ENCODE measurements at regions not wholly inside any gene's neighbourhood (a gene's known extent, or its start where the extent isn't known, plus 50 kb on each side); places are given as distances from the start of the nearest gene placed in this dataset.

- TF ChIP-seq CTCF (conservative IDR thresholded peaks at IDR 0.05; ENCODE audit: low read depth, low read length) (no peak), EZH2phosphoT487 (IDR thresholded peaks at IDR 0.05; ENCODE audit: borderline replicate concordance, low read length) (no peak), EZH2 (IDR thresholded peaks at IDR 0.05; ENCODE audit: low read length, unreplicated experiment) (no peak)
- Histone ChIP-seq H3K4me1 (ENCODE audit: insufficient read depth, low read length) (peaks cover 27% of the 10 kb centered on the region), H3K36me3 (ENCODE audit: low read depth, low read length) (no peaks in the 10 kb centered on the region), H3K79me2 (ENCODE audit: low read length) (no peaks in the 10 kb centered on the region), H3K9me2 (replicated peaks; ENCODE audit: low read length) (no peaks in the 10 kb centered on the region), H4K20me1 (ENCODE audit: low read length) (no peaks in the 10 kb centered on the region), H3K27ac (ENCODE audit: low read length) (no peak overlapping the region), H3K9me3 (ENCODE audit: low read length) (no peaks in the 10 kb centered on the region), H3K27me3 (ENCODE audit: low read length) (no peaks in the 10 kb centered on the region), H3K4me3 (ENCODE audit: low read length) (no peak overlapping the region), H3F3A (ENCODE audit: low read length, unreplicated experiment) (no peaks in the 10 kb centered on the region), H3K4me2 (ENCODE audit: low read length) (no peak overlapping the region), H2AFZ (ENCODE audit: low read length) (no peak overlapping the region), H3K9ac (ENCODE audit: low read length) (no peak overlapping the region)
- no TSS peak for BruUV-seq (replicated peaks)
- CTCF ChIA-PET, result interaction anchor here (0.6 kb wide), 1 partner anchor 79 kb away, joined by 4 read pairs; no protein-coding TSS in a partner anchor
- POLR2A ChIA-PET (ENCODE audit: unreplicated experiment), result no interaction called here
- DNase-seq (no peak), ATAC-seq (no peak)
- intact Hi-C loops (cut with micrococcal nuclease), result no loop called here
These were observed 158.5 kb upstream of the HMGA2 start for GRCh38 chr12:65665817-65666216.

- CTCF ChIA-PET, result no interaction called here
These were observed 157.4 kb upstream of the HMGA2 start for GRCh38 chr12:65666876-65667275.

GRCh38 chr12:65667932-65668331 lies 156.4 kb upstream of the HMGA2 start:
- H3K9me3 ChIP-seq (ENCODE audit: low read length), result no peaks in the 10 kb centered on the region
- no peaks in the 10 kb centered on the region for H3K36me3 ChIP-seq (ENCODE audit: low read depth, low read length)
- ChIA-PET POLR2A (ENCODE audit: unreplicated experiment) (no interaction called here), CTCF (no interaction called here)
- no peak overlapping the region for H2AFZ ChIP-seq (ENCODE audit: low read length)
- ATAC-seq, result no peak
- no peak overlapping the region for H3K9ac ChIP-seq (ENCODE audit: low read length)
- no peak overlapping the region for H3K4me3 ChIP-seq (ENCODE audit: low read length)
- no peaks in the 10 kb centered on the region for H3K27me3 ChIP-seq (ENCODE audit: low read length)
- peaks cover 41% of the 10 kb centered on the region for H3K4me1 ChIP-seq (ENCODE audit: insufficient read depth, low read length)
- H3K4me2 ChIP-seq (ENCODE audit: low read length), result no peak overlapping the region
- intact Hi-C loops (cut with micrococcal nuclease), result no loop called here
- no peaks in the 10 kb centered on the region for H3K79me2 ChIP-seq (ENCODE audit: low read length)
- H3K27ac ChIP-seq (ENCODE audit: low read length), result peak overlapping the region; percentile 51
- H3F3A ChIP-seq (ENCODE audit: low read length, unreplicated experiment), result no peaks in the 10 kb centered on the region
- TF ChIP-seq CTCF (conservative IDR thresholded peaks at IDR 0.05; ENCODE audit: low read depth, low read length), result no peak
- TF ChIP-seq EZH2 (IDR thresholded peaks at IDR 0.05; ENCODE audit: low read length, unreplicated experiment), result no peak
- TF ChIP-seq EZH2phosphoT487 (IDR thresholded peaks at IDR 0.05; ENCODE audit: borderline replicate concordance, low read length), result no peak
- no peaks in the 10 kb centered on the region for H3K9me2 ChIP-seq (replicated peaks; ENCODE audit: low read length)
- no peak for DNase-seq
- no peaks in the 10 kb centered on the region for H4K20me1 ChIP-seq (ENCODE audit: low read length)
- no TSS peak for BruUV-seq (replicated peaks)

More at GRCh38 chr12:65666876-65667275, 157.4 kb upstream of the HMGA2 start:
- BruUV-seq (replicated peaks), result no TSS peak
- H2AFZ ChIP-seq (ENCODE audit: low read length), result no peak overlapping the region
- H3K27ac ChIP-seq (ENCODE audit: low read length), result no peak overlapping the region
- POLR2A ChIA-PET (ENCODE audit: unreplicated experiment), result no interaction called here
- no peak overlapping the region for H3K4me2 ChIP-seq (ENCODE audit: low read length)
- no peak overlapping the region for H3K9ac ChIP-seq (ENCODE audit: low read length)
- no peak overlapping the region for H3K4me3 ChIP-seq (ENCODE audit: low read length)
- H3F3A ChIP-seq (ENCODE audit: low read length, unreplicated experiment), result no peaks in the 10 kb centered on the region
- H3K4me1 ChIP-seq (ENCODE audit: insufficient read depth, low read length), result peaks cover 35% of the 10 kb centered on the region
- no peaks in the 10 kb centered on the region for H3K27me3 ChIP-seq (ENCODE audit: low read length)
- TF ChIP-seq EZH2 (IDR thresholded peaks at IDR 0.05; ENCODE audit: low read length, unreplicated experiment) (no peak), EZH2phosphoT487 (IDR thresholded peaks at IDR 0.05; ENCODE audit: borderline replicate concordance, low read length) (no peak), CTCF (conservative IDR thresholded peaks at IDR 0.05; ENCODE audit: low read depth, low read length) (no peak)
- H4K20me1 ChIP-seq (ENCODE audit: low read length), result no peaks in the 10 kb centered on the region
- no peaks in the 10 kb centered on the region for H3K36me3 ChIP-seq (ENCODE audit: low read depth, low read length)
- intact Hi-C loops (cut with micrococcal nuclease), result no loop called here
- no peak for ATAC-seq
- no peaks in the 10 kb centered on the region for H3K79me2 ChIP-seq (ENCODE audit: low read length)
- no peak for DNase-seq
- H3K9me3 ChIP-seq (ENCODE audit: low read length), result no peaks in the 10 kb centered on the region
- H3K9me2 ChIP-seq (replicated peaks; ENCODE audit: low read length), result no peaks in the 10 kb centered on the region
